ENCODE measurements at regions not wholly inside any gene's neighbourhood (a gene's known extent, or its start where the extent isn't known, plus 50 kb on each side); places are given as distances from the start of the nearest gene placed in this dataset.

- TF ChIP-seq EZH2 (IDR thresholded peaks at IDR 0.05; ENCODE audit: borderline replicate concordance, low read depth, low read length, severe bottlenecking): no peak
- TF ChIP-seq CTCF (IDR thresholded peaks at IDR 0.05; ENCODE audit: borderline replicate concordance, extremely low read depth, low read length, poor library complexity, severe bottlenecking): no peak
- Histone ChIP-seq H3K4me2 (ENCODE audit: insufficient read depth, low read length) (no peak overlapping the region), H3K9me3 (ENCODE audit: insufficient read depth, low read length, severe bottlenecking) (no peaks in the 10 kb centered on the region), H4K20me1 (ENCODE audit: insufficient read depth, low read length) (no peaks in the 10 kb centered on the region), H3K27ac (ENCODE audit: low read length) (no peak overlapping the region), H2AFZ (ENCODE audit: low read depth, low read length) (no peak overlapping the region), H3K4me3 (ENCODE audit: low read depth in 1 of 2, low read length in 2 of 2) (no peak overlapping the region), H3K4me1 (ENCODE audit: insufficient read depth, low read length) (no peaks in the 10 kb centered on the region), H3K36me3 (ENCODE audit: insufficient read depth, low read length) (no peaks in the 10 kb centered on the region), H3K27me3 (ENCODE audit: insufficient read depth, low read length, poor library complexity) (no peaks in the 10 kb centered on the region), H3K79me2 (ENCODE audit: insufficient read depth, low read length) (no peaks in the 10 kb centered on the region), H3K9ac (ENCODE audit: low read depth, low read length) (no peak overlapping the region)
- ATAC-seq (ENCODE audit: insufficient read depth, low read depth): no peak
- no peak for DNase-seq
Measured at GRCh38 chr13:34064456-34065205, 246.7 kb downstream of the RFC3 start.

- no peak overlapping the region for H3K4me2 ChIP-seq (ENCODE audit: insufficient read depth, low read length)
- H3K4me1 ChIP-seq (ENCODE audit: insufficient read depth, low read length): no peaks in the 10 kb centered on the region
- no peak overlapping the region for H3K4me3 ChIP-seq (ENCODE audit: low read depth in 1 of 2, low read length in 2 of 2)
- H3K9me3 ChIP-seq (ENCODE audit: insufficient read depth, low read length, severe bottlenecking): no peaks in the 10 kb centered on the region
- no peaks in the 10 kb centered on the region for H4K20me1 ChIP-seq (ENCODE audit: insufficient read depth, low read length)
- no peaks in the 10 kb centered on the region for H3K36me3 ChIP-seq (ENCODE audit: insufficient read depth, low read length)
- no peaks in the 10 kb centered on the region for H3K79me2 ChIP-seq (ENCODE audit: insufficient read depth, low read length)
- no peak overlapping the region for H3K9ac ChIP-seq (ENCODE audit: low read depth, low read length)
- DNase-seq (no peak), ATAC-seq (ENCODE audit: insufficient read depth, low read depth) (no peak)
- H3K27me3 ChIP-seq (ENCODE audit: insufficient read depth, low read length, poor library complexity): no peaks in the 10 kb centered on the region
- no peak for TF ChIP-seq EZH2 (IDR thresholded peaks at IDR 0.05; ENCODE audit: borderline replicate concordance, low read depth, low read length, severe bottlenecking)
- no peak for TF ChIP-seq CTCF (IDR thresholded peaks at IDR 0.05; ENCODE audit: borderline replicate concordance, extremely low read depth, low read length, poor library complexity, severe bottlenecking)
- no peak overlapping the region for H2AFZ ChIP-seq (ENCODE audit: low read depth, low read length)
- H3K27ac ChIP-seq (ENCODE audit: low read length): no peak overlapping the region
Measured at GRCh38 chr13:34065928-34066327, 248.0 kb downstream of the RFC3 start.

GRCh38 chr13:34066344-34066743, 248.4 kb downstream of the RFC3 start:
- no peaks in the 10 kb centered on the region for H4K20me1 ChIP-seq (ENCODE audit: insufficient read depth, low read length)
- no peaks in the 10 kb centered on the region for H3K36me3 ChIP-seq (ENCODE audit: insufficient read depth, low read length)
- no peak overlapping the region for H2AFZ ChIP-seq (ENCODE audit: low read depth, low read length)
- no peaks in the 10 kb centered on the region for H3K79me2 ChIP-seq (ENCODE audit: insufficient read depth, low read length)
- ATAC-seq (ENCODE audit: insufficient read depth, low read depth): no peak
- H3K4me2 ChIP-seq (ENCODE audit: insufficient read depth, low read length): no peak overlapping the region
- TF ChIP-seq CTCF (IDR thresholded peaks at IDR 0.05; ENCODE audit: borderline replicate concordance, extremely low read depth, low read length, poor library complexity, severe bottlenecking): no peak
- TF ChIP-seq EZH2 (IDR thresholded peaks at IDR 0.05; ENCODE audit: borderline replicate concordance, low read depth, low read length, severe bottlenecking): no peak
- H3K27ac ChIP-seq (ENCODE audit: low read length): no peak overlapping the region
- H3K4me3 ChIP-seq (ENCODE audit: low read depth in 1 of 2, low read length in 2 of 2): no peak overlapping the region
- H3K9me3 ChIP-seq (ENCODE audit: insufficient read depth, low read length, severe bottlenecking): no peaks in the 10 kb centered on the region
- DNase-seq: no peak
- H3K9ac ChIP-seq (ENCODE audit: low read depth, low read length): no peak overlapping the region
- no peaks in the 10 kb centered on the region for H3K4me1 ChIP-seq (ENCODE audit: insufficient read depth, low read length)
- no peaks in the 10 kb centered on the region for H3K27me3 ChIP-seq (ENCODE audit: insufficient read depth, low read length, poor library complexity)

All from DND-41 (cell line).